CD14-positive monocyte (primary cell): ENCODE measurements at regions not wholly inside any gene's neighbourhood (a gene's known extent, or its start where the extent isn't known, plus 50 kb on each side); places are given as distances from the start of the nearest gene placed in this dataset.

ENCODE experiments used
- DNase-seq, 3 donors: peaks; one replicate each; pipeline ENCODE4 v3.0.0-alpha.2; 2011 to 2022
- H2AFZ ChIP-seq: 2 replicates; pipeline ENCODE4 v1.6.0; 2012; ENCODE audit warnings: mild to moderate bottlenecking, low read depth, low read length, inconsistent platforms; ENCODE audit not compliant: insufficient read depth, poor library complexity, severe bottlenecking
- H3K27ac ChIP-seq, 2 donors: 1 replicate in 1 of 2; 2 replicates in 1 of 2; pipeline ENCODE4 v1.5.1; 2012 to 2013; ENCODE audit warnings: low read length in 2 of 2, control low read depth in 1 of 2, inconsistent platforms in 1 of 2, low read depth in 1 of 2, mild to moderate bottlenecking in 1 of 2
- H3K27me3 ChIP-seq, 2 donors: one replicate each; pipeline versions ENCODE4 v1.6.0 to v1.6.1; 2011 to 2013; ENCODE audit warnings: low read length in 2 of 2; ENCODE audit not compliant: control insufficient read depth in 2 of 2, insufficient read depth in 2 of 2
- H3K36me3 ChIP-seq, 2 donors: replicated peaks in 1 of 2; 1 replicate in 1 of 2; 2 replicates in 1 of 2; pipeline versions ENCODE4 v1.5.1 to v1.6.1; 2012 to 2013; ENCODE audit warnings: low read length in 2 of 2, control low read depth in 1 of 2, inconsistent platforms in 1 of 2, mild to moderate bottlenecking in 1 of 2; ENCODE audit not compliant: insufficient read depth in 2 of 2, control insufficient read depth in 1 of 2
- H3K4me1 ChIP-seq, 2 donors: 1 replicate in 1 of 2; 2 replicates in 1 of 2; pipeline versions ENCODE4 v1.5.1 to v1.6.1; 2012 to 2013; ENCODE audit warnings: low read length in 2 of 2, control low read depth in 1 of 2, inconsistent platforms in 1 of 2, mild to moderate bottlenecking in 1 of 2, moderate library complexity in 1 of 2; ENCODE audit not compliant: insufficient read depth in 2 of 2, control insufficient read depth in 1 of 2
- H3K4me2 ChIP-seq: replicated peaks from 2 replicates; pipeline ENCODE3; 2012; ENCODE audit warnings: low read length, moderate library complexity, mild to moderate bottlenecking; ENCODE audit not compliant: poor library complexity, severe bottlenecking; ENCODE audit errors: extremely low read depth
- H3K4me3 ChIP-seq, 3 experiments: fragments of 200-600 bp in 1 of 3; sonication (generic) in 1 of 3; replicated peaks in 1 of 3; 1 replicate in 2 of 3; 2 replicates in 1 of 3; pipeline ENCODE4 v1.5.1; 2011 to 2013; ENCODE audit warnings: low read length in 3 of 3, mild to moderate bottlenecking in 3 of 3, control low read depth in 2 of 3, low read depth in 2 of 3, inconsistent platforms in 1 of 3, moderate library complexity in 1 of 3
- H3K79me2 ChIP-seq: 2 replicates; pipeline ENCODE4 v1.6.0; 2012; ENCODE audit warnings: mild to moderate bottlenecking, control low read depth, inconsistent platforms, low read length, moderate library complexity; ENCODE audit not compliant: insufficient read depth
- H3K9ac ChIP-seq: 2 replicates; pipeline ENCODE4 v1.6.0; 2017; ENCODE audit warnings: low read length, mild to moderate bottlenecking; ENCODE audit not compliant: insufficient read depth, poor library complexity, severe bottlenecking
- H3K9me3 ChIP-seq, 2 donors: replicated peaks in 1 of 2; 1 replicate in 1 of 2; 2 replicates in 1 of 2; pipeline versions ENCODE4 v1.5.1 to v1.6.1; 2012 to 2013; ENCODE audit warnings: low read length in 2 of 2, control low read depth in 1 of 2; ENCODE audit not compliant: control insufficient read depth in 1 of 2, insufficient read depth in 1 of 2
- H4K20me1 ChIP-seq: 2 replicates; pipeline ENCODE4 v1.6.0; 2012; ENCODE audit warnings: mild to moderate bottlenecking, low read length, control low read depth, moderate library complexity; ENCODE audit not compliant: insufficient read depth
- H3K27ac Mint-ChIP-seq, 7 donors: one replicate each; pipeline ENCODE4 v1.8.0; 2020; ENCODE audit warnings: mild to moderate bottlenecking in 7 of 7, mixed read lengths in 7 of 7, moderate library complexity in 6 of 7, inconsistent platforms in 2 of 7
- H3K27me3 Mint-ChIP-seq, 3 donors: one replicate each; pipeline ENCODE4 v1.8.0; 2021 to 2022; ENCODE audit warnings: low read depth in 3 of 3, mild to moderate bottlenecking in 3 of 3, mixed read lengths in 3 of 3, moderate library complexity in 3 of 3, inconsistent platforms in 1 of 3
- H3K36me3 Mint-ChIP-seq, 2 donors: one replicate each; pipeline ENCODE4 v1.8.0; 2020; ENCODE audit warnings: mixed read lengths in 2 of 2, inconsistent platforms in 1 of 2, mild to moderate bottlenecking in 1 of 2
- H3K4me1 Mint-ChIP-seq: one replicate; pipeline ENCODE4 v1.8.0; 2020; ENCODE audit warnings: mild to moderate bottlenecking, mixed read lengths
- H3K4me3 Mint-ChIP-seq, 2 donors: one replicate each; pipeline ENCODE4 v1.8.0; 2020; ENCODE audit warnings: mild to moderate bottlenecking in 2 of 2, mixed read lengths in 2 of 2, moderate library complexity in 1 of 2
- H3K9me3 Mint-ChIP-seq, 7 donors: one replicate each; pipeline ENCODE4 v1.8.0; 2020 to 2022; ENCODE audit warnings: mixed read lengths in 7 of 7, mild to moderate bottlenecking in 6 of 7, moderate library complexity in 6 of 7, inconsistent platforms in 2 of 7
- WGBS: methylation state at CpG from one replicate; pipeline ENCODE4 v1.1.5; 2013; ENCODE audit warnings: missing lambda C conversion rate; ENCODE audit not compliant: insufficient coverage; 5-methylcytosine and 5-hydroxymethylcytosine counted together
- intact Hi-C, 2 donors: fragments of 100-400 bp; cut with micrococcal nuclease; formaldehyde crosslinking; loops; one replicate each; pipeline versions ENCODE4 v1.15.0 to v1.15.1; 2023
- TF ChIP-seq, protein P1 (sequence below): fragments of 200-600 bp; IDR thresholded peaks from one replicate; pipeline ENCODE4 v1.8.0; 2022; ENCODE audit warnings: antibody characterized with exemption, mild to moderate bottlenecking

DNA sequence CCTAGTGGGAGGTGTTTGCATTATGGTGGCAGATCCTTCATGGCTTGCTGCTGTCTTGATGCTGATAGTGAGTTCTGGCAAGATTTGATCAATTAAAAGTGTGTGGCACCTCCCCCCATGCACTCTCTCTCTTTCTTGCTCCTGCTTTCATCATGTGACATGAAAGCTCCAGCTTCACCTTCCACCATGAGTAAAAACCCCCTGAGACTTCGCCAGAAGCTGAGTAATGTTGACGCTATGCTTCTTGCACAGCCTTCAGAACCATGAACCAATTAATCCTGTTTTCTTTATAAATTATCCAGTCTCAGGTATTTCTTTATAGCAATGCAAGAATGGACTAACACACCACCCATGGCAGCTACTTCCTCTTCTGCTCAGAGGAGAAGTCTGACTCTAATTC lies 2181.4 kb upstream of the PIK3C3 start:
- TF ChIP-seq, protein P1, sequence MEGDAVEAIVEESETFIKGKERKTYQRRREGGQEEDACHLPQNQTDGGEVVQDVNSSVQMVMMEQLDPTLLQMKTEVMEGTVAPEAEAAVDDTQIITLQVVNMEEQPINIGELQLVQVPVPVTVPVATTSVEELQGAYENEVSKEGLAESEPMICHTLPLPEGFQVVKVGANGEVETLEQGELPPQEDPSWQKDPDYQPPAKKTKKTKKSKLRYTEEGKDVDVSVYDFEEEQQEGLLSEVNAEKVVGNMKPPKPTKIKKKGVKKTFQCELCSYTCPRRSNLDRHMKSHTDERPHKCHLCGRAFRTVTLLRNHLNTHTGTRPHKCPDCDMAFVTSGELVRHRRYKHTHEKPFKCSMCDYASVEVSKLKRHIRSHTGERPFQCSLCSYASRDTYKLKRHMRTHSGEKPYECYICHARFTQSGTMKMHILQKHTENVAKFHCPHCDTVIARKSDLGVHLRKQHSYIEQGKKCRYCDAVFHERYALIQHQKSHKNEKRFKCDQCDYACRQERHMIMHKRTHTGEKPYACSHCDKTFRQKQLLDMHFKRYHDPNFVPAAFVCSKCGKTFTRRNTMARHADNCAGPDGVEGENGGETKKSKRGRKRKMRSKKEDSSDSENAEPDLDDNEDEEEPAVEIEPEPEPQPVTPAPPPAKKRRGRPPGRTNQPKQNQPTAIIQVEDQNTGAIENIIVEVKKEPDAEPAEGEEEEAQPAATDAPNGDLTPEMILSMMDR: no peak
- H3K9me3 Mint-ChIP-seq: peaks cover 0 to 5% (median 2%) of the 10 kb centered on the region in 7 donors
- H3K36me3 Mint-ChIP-seq: no peaks in the 10 kb centered on the region
- Histone ChIP-seq H4K20me1 (no peaks in the 10 kb centered on the region), H3K9me3 (peaks cover 0 to 3% of the 10 kb centered on the region in 2 donors), H3K79me2 (no peaks in the 10 kb centered on the region), H3K9ac (no peak overlapping the region), H3K4me2 (no peak overlapping the region), H3K36me3 (no peaks in the 10 kb centered on the region), H2AFZ (no peak overlapping the region), H3K27ac (no peak overlapping the region), H3K4me1 (no peaks in the 10 kb centered on the region), H3K4me3 (no peak overlapping the region), H3K27me3 (no peaks in the 10 kb centered on the region)
- H3K27me3 Mint-ChIP-seq: no peaks in the 10 kb centered on the region
- no peaks in the 10 kb centered on the region for H3K4me1 Mint-ChIP-seq
- 89% methylated on average over 2 of the region's 2 CpGs for WGBS
- no peak for DNase-seq
- H3K27ac Mint-ChIP-seq: no peak overlapping the region
- intact Hi-C loops: no loop called here
- no peak overlapping the region for H3K4me3 Mint-ChIP-seq

DNA sequence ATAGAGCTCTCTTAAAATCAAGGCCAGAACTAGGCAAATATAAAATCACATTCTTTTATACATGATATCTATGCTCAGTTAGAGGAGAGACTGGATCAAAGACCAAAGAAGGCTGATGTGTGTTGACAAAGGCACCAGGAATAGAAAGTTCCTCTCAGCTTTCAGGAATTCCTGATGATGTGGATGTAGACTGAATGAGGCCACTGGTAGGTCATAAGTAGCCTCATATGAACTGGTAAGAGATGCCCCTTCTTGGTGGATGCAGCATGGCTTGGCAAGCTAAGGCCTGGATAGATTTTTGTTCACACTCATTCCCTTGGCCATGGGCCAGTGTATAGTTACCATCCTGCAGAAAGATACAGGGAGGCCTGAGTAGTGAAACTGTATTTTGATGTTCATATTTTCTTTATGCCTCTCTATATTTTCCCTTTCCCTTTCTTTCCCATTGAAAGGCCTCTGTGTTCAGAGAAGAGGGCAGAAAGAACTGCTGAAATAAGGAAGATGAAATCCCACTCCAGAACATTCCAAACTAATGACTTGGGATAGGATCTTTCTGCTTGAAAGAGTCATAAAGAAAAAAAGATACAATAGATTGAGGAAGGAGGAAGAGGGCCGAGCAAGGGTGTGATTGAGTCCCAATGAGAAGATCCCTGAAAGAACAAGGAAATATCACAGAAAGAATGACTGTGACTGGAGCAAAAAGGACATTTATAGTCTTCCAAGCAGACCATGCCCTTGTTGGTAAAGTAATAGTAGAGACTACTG lies 2182.7 kb upstream of the PIK3C3 start:
- no peaks in the 10 kb centered on the region for H3K27me3 Mint-ChIP-seq
- H3K9me3 Mint-ChIP-seq: peaks cover 0 to 3% (median 2%) of the 10 kb centered on the region in 7 donors
- DNase-seq: no peak
- Histone ChIP-seq H3K4me3 (no peak overlapping the region), H3K9ac (no peak overlapping the region), H2AFZ (no peak overlapping the region), H3K27ac (no peak overlapping the region), H3K4me1 (no peaks in the 10 kb centered on the region), H3K27me3 (no peaks in the 10 kb centered on the region), H3K9me3 (no peaks in the 10 kb centered on the region), H4K20me1 (no peaks in the 10 kb centered on the region), H3K36me3 (no peaks in the 10 kb centered on the region), H3K4me2 (no peak overlapping the region), H3K79me2 (no peaks in the 10 kb centered on the region)
- TF ChIP-seq, protein P1: no peak
- intact Hi-C loops: no loop called here
- H3K36me3 Mint-ChIP-seq: no peaks in the 10 kb centered on the region
- 100% methylated on average over 1 of the region's 1 CpG for WGBS
- no peak overlapping the region for H3K4me3 Mint-ChIP-seq
- H3K27ac Mint-ChIP-seq: no peak overlapping the region
- H3K4me1 Mint-ChIP-seq: no peaks in the 10 kb centered on the region
